NCI-H510A (cell line): ENCODE measurements at regions not wholly inside any gene's neighbourhood (a gene's known extent, or its start where the extent isn't known, plus 50 kb on each side); places are given as distances from the start of the nearest gene placed in this dataset.

Experiments
- DNase-seq: peaks from one replicate; lab custom pipeline; 2025; lab: John Stamatoyannopoulos, UW

DNA sequence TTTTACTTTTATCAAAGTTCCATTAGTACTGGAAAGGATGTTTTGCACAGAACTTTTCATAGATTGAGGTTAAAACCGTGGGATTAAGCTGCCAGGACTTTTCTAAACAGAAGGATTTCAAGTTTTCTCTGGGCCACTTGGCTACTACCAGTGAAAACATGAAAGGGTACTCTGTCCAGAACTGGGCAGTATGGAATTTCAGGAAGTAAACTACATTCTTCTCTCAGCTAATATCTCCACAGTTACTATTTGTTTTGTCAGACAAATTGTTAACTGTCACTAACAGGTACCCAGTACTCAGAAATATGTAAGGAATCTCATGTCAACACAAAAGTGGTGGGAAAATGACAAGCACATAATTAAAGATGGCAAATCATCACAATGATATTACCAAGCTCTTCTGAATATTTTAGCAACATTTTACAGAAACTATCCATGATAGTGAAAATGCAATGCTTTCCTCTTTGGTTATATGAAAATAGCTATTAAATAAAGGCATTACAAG is 454.4 kb downstream of the C4orf33 start:
- DNase-seq: no peak

DNA sequence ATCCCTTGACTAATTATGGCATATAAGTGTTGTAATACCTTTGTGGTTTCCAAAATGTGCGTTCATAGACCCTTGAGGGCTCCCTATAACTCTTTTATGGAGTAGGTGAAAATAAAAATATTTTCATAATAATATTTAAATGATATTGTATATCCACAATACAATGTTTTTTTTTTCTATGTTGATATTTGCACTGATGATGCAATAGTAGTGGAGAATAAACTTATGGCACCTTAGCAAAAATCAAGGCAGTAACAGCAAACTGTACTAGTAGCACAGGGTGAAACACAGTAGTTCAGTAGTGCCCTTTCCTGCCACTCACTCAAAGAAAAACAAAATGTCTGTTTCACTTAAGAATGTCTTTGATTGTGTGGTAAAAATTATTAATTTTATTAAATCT is 465.3 kb downstream of the C4orf33 start:
- no peak for DNase-seq

DNA sequence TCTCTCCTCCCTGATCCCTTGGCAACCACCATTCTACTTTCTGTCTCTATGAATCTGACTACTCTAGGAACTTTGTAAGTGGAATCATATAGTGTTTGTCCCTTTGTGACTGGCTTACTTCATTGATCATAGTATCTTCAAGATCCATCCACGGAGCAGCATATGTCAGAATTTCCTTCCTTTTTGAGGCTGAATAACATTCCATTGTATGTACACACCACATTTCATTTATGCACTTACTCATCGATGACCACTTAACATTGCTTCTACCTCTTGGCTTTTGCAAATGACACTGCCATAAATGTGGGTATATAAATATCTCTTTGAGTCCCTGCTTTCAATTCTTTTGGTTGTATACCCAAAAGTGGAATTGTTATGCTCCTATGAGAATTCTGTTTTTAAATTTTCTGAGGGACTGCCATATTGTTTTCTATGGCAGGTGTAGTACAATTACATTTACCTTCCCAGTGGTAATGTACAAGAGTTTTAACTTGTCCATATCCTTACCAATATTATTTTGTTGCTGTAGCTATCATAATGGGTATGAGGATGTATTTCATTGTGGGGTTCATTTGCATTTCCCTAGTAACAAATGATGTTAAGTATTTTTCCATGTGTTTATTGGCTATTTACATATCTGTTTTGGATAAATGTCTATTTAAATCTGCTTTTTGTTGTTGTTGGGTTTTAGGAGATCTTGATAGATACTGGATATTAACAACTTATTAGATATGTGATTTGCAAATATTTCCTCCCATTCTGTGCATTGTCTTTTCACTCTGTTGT is 466.1 kb downstream of the C4orf33 start:
- DNase-seq: no peak

DNA sequence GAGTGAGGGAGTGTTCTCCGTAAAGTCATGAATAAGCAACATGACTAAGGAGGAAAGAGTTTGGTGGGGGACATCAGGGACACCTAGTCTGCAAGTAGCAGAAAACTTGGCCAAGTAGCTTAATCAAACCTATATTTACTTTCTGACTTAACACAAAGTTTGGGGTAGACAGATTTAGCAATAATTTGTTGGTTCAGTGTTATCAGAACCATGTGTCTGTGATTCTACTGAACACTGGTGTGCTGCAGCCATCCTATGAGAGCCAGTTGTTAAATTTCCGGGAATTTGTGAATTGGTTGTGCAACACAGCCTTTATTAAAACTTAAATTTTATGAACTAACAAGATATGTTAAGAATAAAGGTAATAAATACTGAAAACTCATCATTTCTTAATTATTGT is 469.3 kb downstream of the C4orf33 start:
- DNase-seq: no peak

DNA sequence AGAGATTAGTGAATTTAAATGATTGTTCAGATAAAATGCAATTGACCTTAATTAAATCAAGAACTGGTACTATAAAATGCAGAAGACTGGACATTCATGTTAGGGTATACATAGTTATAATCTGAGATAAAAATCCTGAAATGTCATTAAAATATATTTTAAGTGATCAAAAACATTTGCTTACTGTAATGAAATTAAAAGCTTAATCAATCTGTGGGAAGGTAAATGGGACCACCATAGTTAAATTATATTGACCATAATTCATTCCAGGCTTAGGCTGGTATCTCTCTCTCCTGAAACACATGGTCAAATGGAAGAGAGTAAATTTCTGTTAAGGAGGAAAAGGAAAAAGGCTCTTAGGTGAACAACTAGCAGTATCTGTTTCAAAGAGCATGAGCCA is 474.4 kb downstream of the C4orf33 start:
- DNase-seq: no peak

DNA sequence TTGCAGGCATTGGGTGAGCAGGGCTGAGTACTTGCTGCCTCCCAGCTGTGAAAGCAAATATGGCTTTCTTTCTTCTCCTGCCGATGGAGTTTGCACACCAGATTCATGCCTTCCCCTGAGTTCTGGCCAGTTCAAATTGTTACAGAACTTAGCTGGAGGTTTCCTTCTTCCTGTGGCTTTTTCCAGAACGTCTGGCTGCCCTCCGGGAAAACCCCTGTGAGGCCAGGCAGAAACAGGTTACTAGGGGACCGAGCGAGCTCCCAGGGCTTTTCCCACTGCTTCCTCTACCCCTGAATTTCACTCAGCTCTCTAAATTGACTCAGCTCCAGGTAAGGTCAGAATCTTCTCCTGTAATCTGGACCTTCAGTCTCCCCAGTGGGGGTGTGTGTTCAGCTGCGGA is 482.4 kb downstream of the C4orf33 start:
- no peak for DNase-seq

DNA sequence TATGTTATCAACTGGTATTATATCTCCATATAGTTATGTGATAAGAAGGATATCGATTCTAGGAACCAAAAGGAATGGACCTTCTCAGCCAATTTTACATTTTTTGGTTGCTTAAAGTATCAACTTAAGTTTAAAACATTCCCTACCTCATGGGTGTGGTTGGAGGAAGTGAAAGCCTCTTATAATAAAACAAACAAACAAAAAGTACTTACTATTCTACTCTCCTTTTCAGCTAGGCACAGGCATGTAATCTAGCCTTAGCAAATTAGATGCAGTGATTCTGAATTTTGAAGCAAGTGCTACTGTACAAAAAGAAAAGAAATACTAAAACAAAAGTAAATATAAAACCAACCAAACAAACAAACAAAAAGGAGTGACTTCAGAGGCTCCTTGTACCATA is 485.4 kb downstream of the C4orf33 start:
- DNase-seq: no peak

DNA sequence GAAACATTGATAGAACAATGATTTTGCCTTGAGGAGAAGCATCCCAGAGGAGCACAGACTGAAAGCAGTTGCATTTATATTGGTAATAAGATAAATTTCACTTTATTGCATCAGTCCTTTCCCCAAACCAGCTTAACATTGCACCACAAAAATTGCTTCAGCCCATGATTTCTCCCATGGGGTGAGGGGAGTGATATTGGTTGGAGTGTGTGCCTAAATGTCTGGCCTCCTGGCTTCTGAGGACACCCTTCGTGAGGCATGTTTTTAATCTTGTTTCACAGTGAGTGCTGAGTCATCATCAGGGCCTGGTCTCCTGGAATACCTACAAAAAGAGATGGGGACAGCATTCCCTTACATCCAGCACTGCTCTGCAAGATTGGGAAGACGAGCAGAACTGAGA is 487.9 kb downstream of the C4orf33 start:
- DNase-seq: no peak

DNA sequence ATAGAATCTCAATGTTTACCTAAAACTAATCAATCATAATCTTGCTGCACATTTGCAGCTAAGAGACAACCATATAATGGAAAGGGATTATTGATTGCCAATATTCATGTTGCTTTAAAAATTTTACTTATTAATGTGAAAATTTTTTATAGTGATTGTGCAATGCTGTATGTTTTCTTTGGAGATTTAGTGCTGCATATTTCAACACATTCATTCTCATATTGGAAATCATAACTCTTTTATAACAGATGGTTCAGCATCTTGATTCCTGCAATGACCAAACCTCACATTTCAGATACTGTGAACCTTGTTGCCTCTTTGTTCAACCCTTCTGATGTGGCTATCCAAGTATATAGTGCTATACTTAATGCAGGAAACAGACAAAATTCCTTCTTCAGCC is 502.6 kb downstream of the C4orf33 start:
- DNase-seq: no peak

DNA sequence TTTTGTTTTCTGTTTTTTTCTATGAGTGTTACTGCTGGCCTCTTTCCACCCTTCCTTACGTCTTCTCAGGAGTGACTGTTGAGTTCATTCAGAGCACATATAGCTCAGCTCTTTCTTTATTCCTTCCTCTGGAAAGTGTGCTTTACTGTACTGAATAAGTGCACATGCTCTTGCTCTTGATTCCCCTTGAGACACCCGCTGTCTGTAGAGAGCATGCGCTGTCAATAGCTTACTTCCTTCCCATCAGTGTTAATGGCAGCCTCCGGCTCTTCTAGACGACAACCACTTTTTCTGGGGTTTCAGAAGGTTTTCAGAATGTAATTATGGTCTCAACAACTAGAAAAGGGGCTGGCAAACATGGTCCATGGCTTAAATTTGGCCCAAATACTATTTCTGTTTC is 504.9 kb downstream of the C4orf33 start:
- no peak for DNase-seq

DNA sequence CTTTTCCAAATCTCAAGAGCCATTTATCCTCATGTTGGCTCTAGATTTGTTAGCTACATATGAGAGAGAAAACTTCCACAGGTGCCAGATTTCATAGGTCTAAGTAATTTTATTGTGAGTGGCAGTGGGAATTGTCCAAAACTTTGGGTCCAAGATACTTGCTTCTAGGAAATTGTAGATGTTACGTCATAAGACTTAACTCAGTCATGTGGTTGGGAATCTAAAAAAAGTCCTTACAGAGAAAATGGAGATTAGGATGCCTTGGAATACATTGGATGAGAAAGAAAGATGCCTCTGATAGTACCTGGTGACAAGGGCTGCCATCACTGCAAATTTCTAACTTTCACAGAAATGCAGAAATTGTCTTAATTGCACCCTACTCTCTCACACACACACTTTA is 506.5 kb downstream of the C4orf33 start:
- DNase-seq: no peak

DNA sequence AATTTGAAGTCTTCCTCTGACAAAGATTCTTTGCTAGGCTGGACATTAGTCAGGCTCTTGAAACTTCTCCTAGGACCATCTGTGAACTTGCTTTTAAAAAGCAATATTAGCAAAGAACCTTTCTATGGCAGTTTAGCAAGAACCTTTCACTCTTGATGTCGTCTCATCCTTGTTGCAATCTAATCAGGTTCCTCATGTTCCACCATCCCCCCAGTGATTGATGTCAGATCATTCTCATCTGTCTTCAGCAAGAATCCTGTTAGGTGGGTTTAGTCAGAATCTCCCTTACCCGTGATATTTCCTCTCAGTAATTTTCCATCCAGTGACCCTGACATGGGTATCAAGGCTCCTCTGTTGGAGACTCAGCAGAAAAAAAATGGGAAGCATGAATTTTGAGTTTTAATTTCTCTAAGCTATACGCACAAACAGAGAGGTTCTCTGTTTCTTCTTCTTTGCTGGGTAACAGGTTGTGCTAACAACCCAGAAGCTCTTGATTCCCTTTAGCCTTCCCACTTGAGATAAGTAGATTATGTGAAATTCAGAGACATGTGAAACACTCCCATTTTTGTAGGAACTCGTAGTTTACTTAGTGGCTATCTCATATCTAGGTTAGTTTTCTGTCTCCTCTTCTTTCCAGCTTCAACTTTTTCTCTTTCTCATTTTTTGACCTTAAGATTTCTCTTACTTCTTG is 507.4 kb downstream of the C4orf33 start:
- no peak for DNase-seq

DNA sequence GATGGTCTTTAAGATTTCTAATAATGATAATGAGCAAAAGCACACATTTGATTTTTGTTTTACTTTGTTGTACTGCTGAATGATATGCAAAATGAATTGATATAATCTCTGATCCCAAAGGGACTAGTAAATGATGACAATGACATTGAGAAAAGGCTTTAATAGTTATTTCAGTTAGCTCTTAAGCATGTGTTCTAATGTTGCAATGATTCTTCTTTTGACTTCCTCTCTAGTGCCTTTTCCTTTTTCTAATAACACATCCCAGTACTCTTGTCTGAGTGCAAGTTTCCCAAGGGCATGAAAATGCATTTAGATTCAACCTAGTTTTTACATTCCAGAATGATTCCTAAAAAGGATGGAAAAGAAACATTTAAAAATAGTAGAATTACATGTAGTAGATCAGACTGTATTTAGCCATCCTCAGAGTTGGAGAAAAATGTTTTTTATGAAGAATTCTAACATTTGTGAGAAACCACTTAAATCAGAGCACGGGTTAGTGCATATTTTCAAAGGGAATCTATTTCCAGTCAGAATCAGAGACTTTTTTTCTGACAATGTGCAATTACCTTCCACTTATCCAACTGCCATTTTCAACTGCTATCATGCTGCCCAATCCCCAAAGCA is 508.8 kb downstream of the C4orf33 start:
- DNase-seq: no peak

DNA sequence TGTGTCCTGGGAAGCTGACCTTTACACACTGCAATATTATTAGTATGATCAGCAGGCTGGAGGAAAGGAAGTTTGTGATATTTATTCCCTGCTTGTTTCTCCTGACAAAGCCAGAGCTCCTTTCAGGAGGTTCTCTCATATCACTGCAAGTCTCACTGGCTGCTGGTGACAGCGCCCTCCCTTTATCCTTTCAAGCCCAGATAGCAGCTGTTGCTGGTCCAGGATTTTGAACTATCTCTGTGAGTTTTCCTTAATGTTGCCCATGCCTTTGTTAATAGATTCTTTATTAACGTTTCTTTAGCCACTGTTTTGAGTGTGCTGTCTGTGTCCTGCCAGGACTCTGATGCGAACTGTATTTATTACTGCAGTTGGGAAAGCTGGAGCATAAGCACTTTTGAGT is 518.7 kb downstream of the C4orf33 start:
- DNase-seq: no peak

DNA sequence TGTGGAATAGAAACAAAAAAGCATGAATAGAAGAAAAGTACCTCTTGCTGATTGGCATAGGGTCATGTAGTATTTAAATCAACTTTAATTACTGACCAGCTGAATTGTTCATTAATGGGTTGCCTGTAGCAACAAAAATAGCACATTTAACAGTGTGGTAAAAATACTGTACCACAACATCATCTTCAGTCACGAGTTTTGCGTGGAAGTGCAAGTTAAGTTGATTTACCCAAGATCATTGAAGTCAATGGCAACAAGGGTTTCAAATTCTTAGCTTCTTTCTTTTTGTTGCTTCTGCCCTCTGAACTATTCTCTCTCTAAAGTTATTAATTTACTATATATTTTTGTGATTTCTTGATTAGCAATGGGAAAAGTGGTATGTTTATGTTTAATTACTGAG is 526.6 kb downstream of the C4orf33 start:
- DNase-seq: no peak

DNA sequence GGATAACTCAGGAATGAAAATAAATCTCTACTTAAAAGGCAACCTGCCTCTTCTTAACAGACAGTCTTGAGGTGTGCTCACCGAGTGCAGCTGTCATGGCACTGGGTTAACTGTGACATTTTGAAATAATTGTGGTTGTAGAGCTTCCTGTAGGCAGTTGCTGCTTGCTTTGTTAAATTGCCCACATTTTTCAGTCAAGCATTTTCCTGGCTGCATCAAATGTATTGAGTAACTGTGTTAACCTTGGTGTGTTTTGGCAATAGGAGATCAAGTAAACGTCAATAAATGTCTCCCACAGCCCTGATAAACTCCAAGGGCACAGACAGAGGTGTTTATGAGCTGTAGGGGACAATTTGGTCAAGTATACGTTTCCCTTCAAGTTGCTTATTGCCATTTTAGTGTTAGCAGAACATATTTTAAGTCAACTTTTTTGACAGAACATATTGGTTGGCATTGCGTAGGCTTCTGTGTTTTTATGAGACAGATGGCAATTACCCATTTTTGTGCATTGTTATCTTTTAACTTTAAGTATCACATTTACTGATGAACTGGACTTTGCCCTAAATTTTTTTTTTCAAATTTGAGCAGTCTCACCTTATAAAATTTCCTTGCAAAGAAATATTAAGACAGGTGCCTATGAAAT is 527.4 kb downstream of the C4orf33 start:
- DNase-seq: no peak

DNA sequence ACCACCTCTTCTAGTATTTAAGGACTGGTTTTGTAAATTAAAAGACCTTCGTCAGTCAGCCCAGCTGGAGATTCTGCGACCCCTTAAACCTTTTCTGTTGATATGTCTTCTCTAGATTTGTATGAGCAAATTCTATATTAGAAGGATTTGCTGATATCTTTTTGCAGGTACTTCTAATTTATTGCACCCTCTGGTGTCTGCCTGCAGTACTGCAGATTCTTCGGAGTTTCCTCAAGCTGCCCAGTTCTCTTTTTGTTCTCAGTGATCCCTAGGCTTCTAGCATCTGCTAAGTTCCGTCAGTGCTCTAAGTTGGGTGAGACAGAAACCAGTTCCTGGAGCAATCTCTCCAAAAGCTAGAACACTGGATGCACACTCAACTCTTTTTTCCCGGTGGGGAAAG is 545.2 kb downstream of the C4orf33 start:
- DNase-seq: peak; percentile 0

DNA sequence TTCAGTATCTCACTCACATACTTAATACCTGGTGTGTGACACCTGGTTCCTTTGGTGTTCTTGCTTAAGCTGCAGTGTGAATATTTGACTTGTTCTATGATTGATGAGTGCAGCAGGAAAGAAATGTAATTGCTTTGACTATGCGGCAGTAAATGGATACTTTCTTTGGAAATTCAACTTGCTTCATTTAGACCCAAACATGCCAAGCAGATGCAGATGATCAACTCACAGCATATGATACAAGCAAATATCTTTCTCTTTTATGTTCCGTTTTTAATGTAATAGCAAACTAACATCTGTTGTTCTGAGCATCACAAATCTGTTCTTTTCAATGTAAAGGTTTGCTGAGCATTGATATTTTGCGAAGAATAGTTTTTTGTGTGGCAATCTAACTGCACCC is 549.5 kb downstream of the C4orf33 start:
- DNase-seq: no peak

DNA sequence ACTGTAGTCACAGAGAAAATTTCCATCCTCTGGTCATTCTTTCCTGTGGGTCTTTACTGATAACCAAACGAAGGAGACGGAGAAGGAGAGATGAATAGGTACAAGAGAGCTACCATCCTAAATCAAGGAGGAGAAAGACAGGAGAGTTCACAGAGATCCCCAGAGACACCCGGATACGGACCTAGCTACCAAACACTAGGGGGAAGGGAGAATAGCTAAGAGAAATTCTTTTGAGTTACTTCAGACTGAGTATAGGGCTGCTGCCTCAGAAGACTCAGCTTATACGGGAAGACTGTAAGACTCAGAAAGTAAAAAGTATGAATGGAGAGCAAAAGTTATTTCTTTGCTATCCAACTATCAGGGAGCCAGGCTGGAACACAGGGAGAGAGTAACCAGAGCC is 572.1 kb downstream of the C4orf33 start:
- no peak for DNase-seq

DNA sequence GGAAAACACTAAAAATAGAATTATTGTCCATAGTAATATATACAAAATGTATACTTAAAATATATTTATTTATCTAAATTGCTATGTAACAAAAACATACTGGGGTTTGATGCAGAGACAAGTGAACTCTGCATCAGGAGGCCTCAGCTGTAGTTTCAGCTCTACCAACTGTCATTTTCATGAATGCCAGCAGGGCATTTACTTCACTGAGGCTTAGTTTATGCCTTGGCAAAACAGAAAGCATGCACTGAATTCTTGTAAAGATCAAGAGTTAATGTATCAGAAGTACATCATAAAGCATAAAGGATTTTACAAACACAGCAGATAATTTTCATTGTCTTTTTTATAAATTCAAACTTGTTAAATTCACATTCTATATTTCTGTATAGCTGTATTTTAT is 577.0 kb downstream of the C4orf33 start:
- DNase-seq: no peak

DNA sequence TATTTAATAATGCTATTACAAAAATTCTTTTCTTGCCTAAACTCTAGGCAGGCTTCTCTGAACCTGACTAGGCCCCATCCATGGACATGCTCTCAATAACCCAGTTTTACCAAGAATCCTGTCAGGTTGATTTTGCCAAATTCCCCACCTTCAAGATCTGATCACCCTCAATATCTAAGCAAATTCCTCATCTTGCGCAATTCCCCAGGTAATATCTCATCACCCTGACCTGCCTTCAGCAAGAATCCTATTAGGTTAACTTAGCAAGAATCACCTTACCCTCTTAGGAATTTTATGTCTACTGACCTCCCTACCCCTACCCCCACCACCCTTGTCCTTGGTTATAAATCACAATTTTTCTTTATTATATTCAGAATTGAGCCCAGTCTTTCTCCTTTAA is 579.1 kb downstream of the C4orf33 start:
- no peak for DNase-seq

DNA sequence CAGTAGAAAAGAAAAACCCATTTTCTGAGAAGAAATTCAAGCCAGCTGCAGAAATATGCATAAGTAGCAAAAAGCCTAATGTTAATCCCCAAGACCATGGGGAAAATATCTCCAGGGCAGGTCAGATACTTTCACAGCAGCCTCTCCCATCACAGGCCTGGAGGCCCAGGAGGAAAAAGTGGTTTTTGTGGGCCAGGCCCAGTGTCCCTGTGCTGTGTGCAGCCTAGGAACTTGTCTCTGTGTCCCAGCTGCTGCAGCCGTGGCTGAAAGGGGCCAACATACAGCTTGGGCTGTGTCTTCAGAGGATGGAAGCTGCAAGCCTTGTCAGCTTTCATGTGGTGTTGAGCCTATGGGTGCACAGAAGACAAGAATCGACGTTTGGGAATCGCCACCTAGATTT is 581.0 kb downstream of the C4orf33 start:
- no peak for DNase-seq

DNA sequence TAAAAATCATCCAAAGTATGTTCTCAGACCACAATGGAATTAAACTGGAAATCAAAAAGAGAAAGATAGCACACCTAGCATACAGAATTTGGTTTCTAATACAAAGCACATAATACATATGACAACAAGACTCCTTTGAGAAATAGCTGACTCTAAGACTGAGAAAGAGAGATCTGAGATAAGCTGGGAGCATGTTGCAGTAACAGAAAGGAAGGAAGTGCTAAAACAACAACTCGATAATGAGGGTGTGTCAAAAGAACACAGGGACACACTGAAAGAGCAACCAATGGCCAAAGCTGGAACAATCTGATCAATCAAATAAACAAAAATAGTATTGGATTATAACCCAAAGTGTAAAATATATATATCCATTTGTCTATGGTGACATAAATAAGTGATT is 586.6 kb downstream of the C4orf33 start:
- no peak for DNase-seq
